ENCODE measurements at regions not wholly inside any gene's neighbourhood (a gene's known extent, or its start where the extent isn't known, plus 50 kb on each side); places are given as distances from the start of the nearest gene placed in this dataset.
"Not testable (repeated sequence)": the region's sequence is repeated elsewhere in the genome, so short reads cannot be mapped to it uniquely, and the experiment has no call there.

DNA sequence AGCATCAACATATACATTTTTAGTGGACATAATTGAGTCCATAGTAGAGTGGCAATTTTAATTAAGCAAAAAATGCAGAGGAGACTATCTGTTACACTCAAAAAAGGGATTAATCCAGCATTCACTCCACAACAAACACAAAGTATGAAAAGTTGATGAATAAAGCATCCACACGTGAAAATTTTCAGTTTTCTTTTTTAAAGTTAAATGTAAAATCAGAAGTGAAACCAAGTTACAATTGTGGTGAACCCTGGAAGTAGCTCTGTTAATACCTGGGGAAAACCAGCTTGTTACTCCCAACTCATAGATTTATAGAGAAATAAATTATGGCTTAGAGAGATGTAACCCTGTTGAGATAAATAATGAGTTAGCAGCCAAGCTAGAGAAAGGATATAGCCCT is 807.8 kb downstream of the TRIB2 start:
- H3K4me3 ChIP-seq: no peak overlapping the region
- H3K9me3 ChIP-seq: no peaks in the 10 kb centered on the region
- peaks cover 25% of the 10 kb centered on the region for H3K4me1 ChIP-seq
- H3K36me3 ChIP-seq (replicated peaks in 1 of 2; ENCODE audit: insufficient read depth in 1 of 2, low read depth in 2 of 2): no peaks in the 10 kb centered on the region
- peak overlapping the region in 3 of 4 donors; percentile 74 to 91 (median 83) for H3K27ac ChIP-seq
- DNase-seq (no peak), ATAC-seq (no peak)
- intact Hi-C loops (cut with DNase I): no loop called here
- 82 to 83% methylated on average over 1 of the region's 1 CpG for WGBS, 2 donors
- no peaks in the 10 kb centered on the region for H3K27me3 ChIP-seq
- TF ChIP-seq, protein P1, sequence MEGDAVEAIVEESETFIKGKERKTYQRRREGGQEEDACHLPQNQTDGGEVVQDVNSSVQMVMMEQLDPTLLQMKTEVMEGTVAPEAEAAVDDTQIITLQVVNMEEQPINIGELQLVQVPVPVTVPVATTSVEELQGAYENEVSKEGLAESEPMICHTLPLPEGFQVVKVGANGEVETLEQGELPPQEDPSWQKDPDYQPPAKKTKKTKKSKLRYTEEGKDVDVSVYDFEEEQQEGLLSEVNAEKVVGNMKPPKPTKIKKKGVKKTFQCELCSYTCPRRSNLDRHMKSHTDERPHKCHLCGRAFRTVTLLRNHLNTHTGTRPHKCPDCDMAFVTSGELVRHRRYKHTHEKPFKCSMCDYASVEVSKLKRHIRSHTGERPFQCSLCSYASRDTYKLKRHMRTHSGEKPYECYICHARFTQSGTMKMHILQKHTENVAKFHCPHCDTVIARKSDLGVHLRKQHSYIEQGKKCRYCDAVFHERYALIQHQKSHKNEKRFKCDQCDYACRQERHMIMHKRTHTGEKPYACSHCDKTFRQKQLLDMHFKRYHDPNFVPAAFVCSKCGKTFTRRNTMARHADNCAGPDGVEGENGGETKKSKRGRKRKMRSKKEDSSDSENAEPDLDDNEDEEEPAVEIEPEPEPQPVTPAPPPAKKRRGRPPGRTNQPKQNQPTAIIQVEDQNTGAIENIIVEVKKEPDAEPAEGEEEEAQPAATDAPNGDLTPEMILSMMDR (IDR thresholded peaks at IDR 0.05): no peak
- no peak for TF ChIP-seq POLR2A (IDR thresholded peaks at IDR 0.05)

DNA sequence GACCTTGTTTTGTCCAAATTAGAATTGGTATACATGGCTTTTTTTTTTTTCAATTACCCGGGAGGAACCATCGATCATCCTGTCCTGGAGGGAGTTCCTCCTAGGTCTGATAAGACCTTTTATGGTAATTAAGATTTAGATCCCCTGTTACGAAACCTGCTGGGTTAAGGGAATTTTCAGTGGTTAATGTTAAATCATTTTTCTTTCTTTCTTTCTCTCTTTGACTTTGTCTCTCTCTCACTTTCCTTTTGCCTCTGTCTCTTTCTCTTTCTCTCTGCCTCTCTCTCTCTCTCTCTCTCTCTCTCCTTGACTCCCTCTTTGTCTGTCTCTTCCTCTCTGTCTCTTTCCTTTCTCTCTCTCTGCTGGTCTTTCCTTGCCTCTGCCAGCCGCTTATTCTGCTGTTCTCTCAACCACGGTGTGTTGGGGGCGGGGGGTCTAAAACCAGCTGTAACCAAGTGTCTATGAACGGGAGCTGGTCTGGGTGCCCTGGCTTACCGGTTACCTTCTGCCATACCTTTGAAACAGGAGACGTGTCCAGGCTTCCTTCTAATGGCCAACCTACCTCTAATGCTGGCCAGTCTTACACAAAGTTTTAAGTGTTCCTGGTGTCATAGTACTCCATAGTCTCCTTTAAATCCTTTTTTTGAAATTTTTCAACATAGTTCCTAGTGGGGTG is 815.1 kb downstream of the TRIB2 start:
- H3K36me3 ChIP-seq (replicated peaks in 1 of 2; ENCODE audit: insufficient read depth in 1 of 2, low read depth in 2 of 2); ATAC-seq; H3K4me3 ChIP-seq; H3K9me3 ChIP-seq; H3K27ac ChIP-seq; H3K27me3 ChIP-seq; H3K4me1 ChIP-seq; DNase-seq; intact Hi-C loops (cut with DNase I): not testable (repeated sequence)
- WGBS, 2 donors: 67 to 81% methylated on average over 7 to 9 of the region's 9 CpGs

DNA sequence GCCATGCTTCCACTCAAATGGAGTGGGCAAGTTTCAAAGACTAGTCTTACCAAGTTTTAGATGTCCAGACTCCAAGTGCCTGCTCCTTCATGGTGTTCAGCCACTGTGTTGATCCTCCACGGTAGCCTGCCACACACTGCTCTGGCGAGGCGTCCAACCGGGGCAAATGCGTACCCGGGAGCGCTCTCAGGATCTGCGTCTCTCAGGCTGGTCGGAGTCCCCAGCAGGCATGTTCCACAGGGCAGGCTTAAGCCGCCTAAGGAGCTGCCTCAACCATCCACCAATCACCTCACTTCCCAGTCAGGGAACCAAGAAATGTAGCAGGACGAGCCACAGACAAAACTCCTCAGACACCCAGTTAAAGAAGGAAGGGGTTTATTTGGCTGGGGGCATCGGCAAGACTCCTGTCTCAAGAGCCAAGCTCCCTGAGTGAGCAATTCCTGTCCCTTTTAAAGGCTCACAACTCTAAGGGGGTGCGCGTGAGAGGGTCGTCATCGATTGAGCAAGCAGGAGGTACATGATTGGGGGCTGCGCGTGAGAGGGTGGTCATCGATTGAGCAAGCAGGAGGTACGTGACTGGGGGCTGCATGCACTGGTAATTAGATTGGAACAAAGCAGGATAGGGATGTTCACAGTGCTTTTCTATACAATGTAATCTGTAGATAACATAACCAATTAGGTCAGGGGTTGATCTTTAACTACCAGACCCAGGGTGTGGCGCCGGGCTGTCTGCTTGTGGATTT is 816.2 kb downstream of the TRIB2 start:
- H3K27ac ChIP-seq; H3K9me3 ChIP-seq; H3K4me3 ChIP-seq; H3K27me3 ChIP-seq; intact Hi-C loops (cut with DNase I); ATAC-seq; H3K36me3 ChIP-seq (replicated peaks in 1 of 2; ENCODE audit: insufficient read depth in 1 of 2, low read depth in 2 of 2); DNase-seq; H3K4me1 ChIP-seq: not testable (repeated sequence)
- 75 to 85% methylated on average over 19 to 22 of the region's 22 CpGs for WGBS, 2 donors

DNA sequence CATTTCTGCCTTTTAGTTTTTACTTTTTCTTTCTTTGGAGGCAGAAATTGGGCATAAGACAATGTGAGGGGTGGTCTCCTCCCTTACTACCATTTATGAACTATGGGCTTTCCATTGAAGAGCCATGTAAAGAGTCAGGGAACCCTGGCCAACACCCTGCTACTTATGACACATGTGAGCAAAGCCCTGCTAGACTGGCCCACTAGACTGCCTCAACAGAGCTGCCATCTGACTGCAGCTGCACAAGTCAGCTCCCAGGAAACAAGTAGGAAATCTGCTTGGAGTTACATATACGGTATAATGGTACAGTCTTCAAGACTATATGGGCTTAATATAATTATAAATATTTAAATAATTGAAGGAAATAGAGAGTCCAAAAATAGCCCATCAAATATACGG is 816.8 kb downstream of the TRIB2 start:
- no peak overlapping the region for H3K27ac ChIP-seq
- H3K36me3 ChIP-seq (replicated peaks in 1 of 2; ENCODE audit: insufficient read depth in 1 of 2, low read depth in 2 of 2): no peaks in the 10 kb centered on the region
- H3K27me3 ChIP-seq: no peaks in the 10 kb centered on the region
- WGBS, 2 donors: 91 to 94% methylated on average over 2 of the region's 2 CpGs
- H3K4me3 ChIP-seq: no peak overlapping the region
- ATAC-seq (no peak), DNase-seq (no peak)
- no peak for TF ChIP-seq POLR2A (IDR thresholded peaks at IDR 0.05)
- TF ChIP-seq, protein P1 (IDR thresholded peaks at IDR 0.05): no peak
- intact Hi-C loops (cut with DNase I): no loop called here
- no peaks in the 10 kb centered on the region for H3K9me3 ChIP-seq
- H3K4me1 ChIP-seq: peaks cover 6% of the 10 kb centered on the region

- Histone ChIP-seq H3K4me3 (no peak overlapping the region), H3K27ac (peak overlapping the region; percentile 77 to 84 (median 80)), H3K36me3 (replicated peaks in 1 of 2; ENCODE audit: insufficient read depth in 1 of 2, low read depth in 2 of 2) (no peaks in the 10 kb centered on the region), H3K27me3 (no peaks in the 10 kb centered on the region), H3K9me3 (no peaks in the 10 kb centered on the region), H3K4me1 (peaks cover 37% of the 10 kb centered on the region)
- DNase-seq (no peak), ATAC-seq (peak; percentile 70)
- 19 to 38% methylated on average over 6 of the region's 6 CpGs for WGBS, 2 donors
- TF ChIP-seq, protein P1 (IDR thresholded peaks at IDR 0.05): no peak
- no peak for TF ChIP-seq POLR2A (IDR thresholded peaks at IDR 0.05)
- intact Hi-C loops (cut with DNase I): no loop called here
These were observed 820.2 kb downstream of the TRIB2 start for GRCh38 chr2:13536941-13537340.

Measured in body of pancreas (tissue), 4 donors.